ENCODE measurements at regions not wholly inside any gene's neighbourhood (a gene's known extent, or its start where the extent isn't known, plus 50 kb on each side); places are given as distances from the start of the nearest gene placed in this dataset.

GRCh38 chr10:8304861-8305260, 250.4 kb downstream of the GATA3 start:
- intact Hi-C loops (cut with micrococcal nuclease; ENCODE audit: unreplicated experiment): no loop called here
- WGBS (ENCODE audit: insufficient coverage, insufficient replicate concordance, low lambda C conversion rate, missing lambda C conversion rate): 64% methylated on average over 10 of the region's 10 CpGs

More at GRCh38 chr10:8304861-8305260, 250.4 kb downstream of the GATA3 start:
- Histone ChIP-seq H3K36me3 (ENCODE audit: control insufficient read depth in 2 of 2, insufficient read depth in 2 of 2, low read length in 1 of 2) (no peaks in the 10 kb centered on the region), H3K79me2 (ENCODE audit: control insufficient read depth, insufficient read depth, low read length) (no peaks in the 10 kb centered on the region), H3K4me2 (ENCODE audit: control insufficient read depth, insufficient read depth) (no peak overlapping the region), H3K9me3 (replicated peaks; ENCODE audit: control insufficient read depth, insufficient read depth, low read length) (no peaks in the 10 kb centered on the region), H3K4me1 (ENCODE audit: control insufficient read depth, insufficient read depth, low read length) (no peaks in the 10 kb centered on the region), H3K27ac (ENCODE audit: control insufficient read depth, insufficient read depth) (no peak overlapping the region), H4K20me1 (ENCODE audit: control insufficient read depth, insufficient read depth) (no peaks in the 10 kb centered on the region), H3K27me3 (replicated peaks in 1 of 2; ENCODE audit: control insufficient read depth in 2 of 2, insufficient read depth in 2 of 2, low read length in 1 of 2) (no peaks in the 10 kb centered on the region; a peak in 1 of 4 replicates), H3K9ac (ENCODE audit: control insufficient read depth, insufficient read depth, low read length) (no peak overlapping the region), H3K4me3 (no peak overlapping the region), H2AFZ (ENCODE audit: control insufficient read depth, low read depth, low read length) (no peak overlapping the region)
- ChIA-PET CTCF (no interaction called here), SMC1A (ENCODE audit: uncharacterized antibody, unreplicated experiment) (no interaction called here), RAD21 (ENCODE audit: unreplicated experiment) (no interaction called here), POLR2A (no interaction called here)
- in situ Hi-C loops (cut with MboI): no loop called here
- DNase-seq (ENCODE audit: low read depth, low spot score) (no peak), ATAC-seq (no peak), FAIRE-seq (no peak)
- BruUV-seq (replicated peaks): no TSS peak
- TF ChIP-seq REST (IDR thresholded peaks at IDR 0.05; ENCODE audit: low read depth, low read length): no peak
- TF ChIP-seq BRCA1 (IDR thresholded peaks at IDR 0.05; ENCODE audit: low read depth, low read length): no peak
- TF ChIP-seq ZNF217 (IDR thresholded peaks at IDR 0.05): no peak
- TF ChIP-seq SUPT20H (IDR thresholded peaks at IDR 0.05; ENCODE audit: borderline replicate concordance, control insufficient read depth, low read depth, low read length): no peak
- no peak for TF ChIP-seq SRF (IDR thresholded peaks at IDR 0.05; ENCODE audit: low read depth in 2 of 2, low read length in 2 of 2)
- TF ChIP-seq NBN (IDR thresholded peaks at IDR 0.05): no peak
- TF ChIP-seq NKRF (conservative IDR thresholded peaks at IDR 0.05): no peak
- no peak for TF ChIP-seq NR2F1 (conservative IDR thresholded peaks at IDR 0.05)
- no peak for TF ChIP-seq MEF2B (IDR thresholded peaks at IDR 0.05; ENCODE audit: partially characterized antibody, poor library complexity, severe bottlenecking)
- no peak for TF ChIP-seq PRDM15 (CRISPR knock-in tag; IDR thresholded peaks at IDR 0.05)
- no peak for TF ChIP-seq ZNF207 (IDR thresholded peaks at IDR 0.05; ENCODE audit: borderline replicate concordance)
